B cell (primary cell): ENCODE measurements at regions not wholly inside any gene's neighbourhood (a gene's known extent, or its start where the extent isn't known, plus 50 kb on each side); places are given as distances from the start of the nearest gene placed in this dataset.

Experiments
- ATAC-seq: fragments of 200-7000 bp; cut with Tn5 transposase; one replicate; pipeline ENCODE4 v1.10.0; 2021; ENCODE audit warnings: low read depth, mild to moderate bottlenecking, moderate number of reproducible peaks, moderate library complexity
- CTCF ChIA-PET: fragments of 350-600 bp; sonication (Branson Sonifier 250); formaldehyde crosslinking; loops from one replicate; lab custom pipeline; 2021; ENCODE audit warnings: antibody characterized with exemption, inconsistent platforms; lab: Charles Lee
- POLR2A ChIA-PET: fragments of 350-600 bp; sonication (Branson Sonifier 250); formaldehyde crosslinking; loops from one replicate; lab custom pipeline; 2021; ENCODE audit warnings: antibody characterized with exemption; lab: Charles Lee
- DNase-seq: peaks from one replicate; pipeline ENCODE4 v3.0.0; 2013
- H2AFZ ChIP-seq: 2 replicates; pipeline ENCODE4 v1.6.1; 2012; ENCODE audit warnings: mild to moderate bottlenecking, low read depth, low read length; ENCODE audit not compliant: insufficient read depth, poor library complexity, severe bottlenecking
- H3K27ac ChIP-seq, 2 donors: 1 replicate in 1 of 2; 2 replicates in 1 of 2; pipeline ENCODE4 v1.5.1; 2012 to 2013; ENCODE audit warnings: low read length in 2 of 2, mild to moderate bottlenecking in 2 of 2, moderate library complexity in 1 of 2
- H3K27me3 ChIP-seq, 4 experiments: fragments of 200-600 bp in 1 of 4; sonication (generic) in 1 of 4; replicated peaks in 1 of 4; 1 replicate in 2 of 4; 2 replicates in 2 of 4; pipeline versions ENCODE4 v1.6.1 to v1.7.0; 2013 to 2016; ENCODE audit warnings: low read length in 3 of 4, mild to moderate bottlenecking in 2 of 4, mixed read lengths in 1 of 4, moderate library complexity in 1 of 4; ENCODE audit not compliant: insufficient read depth in 4 of 4, control insufficient read depth in 3 of 4; ENCODE audit errors: control extremely low read depth in 1 of 4
- H3K36me3 ChIP-seq, 2 experiments: replicated peaks in 1 of 2; 1 replicate in 1 of 2; 2 replicates in 1 of 2; pipeline versions ENCODE4 v1.6.1 to v1.7.1; 2013; ENCODE audit warnings: low read length in 1 of 2; ENCODE audit not compliant: insufficient read depth in 2 of 2, control insufficient read depth in 1 of 2; ENCODE audit errors: control extremely low read depth in 1 of 2, extremely low read depth in 1 of 2
- H3K4me1 ChIP-seq, 2 donors: fragments of 200-600 bp in 1 of 2; sonication (generic) in 1 of 2; 1 replicate in 1 of 2; 2 replicates in 1 of 2; pipeline versions ENCODE4 v1.5.1 to v1.6.1; 2013 to 2017; ENCODE audit warnings: low read length in 2 of 2; ENCODE audit not compliant: control insufficient read depth in 2 of 2, insufficient read depth in 2 of 2
- H3K4me2 ChIP-seq: replicated peaks from 2 replicates; pipeline ENCODE3; 2012; ENCODE audit warnings: mild to moderate bottlenecking, low read depth, low read length; ENCODE audit not compliant: poor library complexity, severe bottlenecking
- H3K4me3 ChIP-seq, 5 experiments: fragments of 200-600 bp in 1 of 5; sonication (generic) in 1 of 5; 1 replicate in 3 of 5; 2 replicates in 2 of 5; pipeline versions ENCODE4 v1.5.1 to v1.7.0; 2011 to 2016; ENCODE audit warnings: low read length in 4 of 5, mild to moderate bottlenecking in 4 of 5, low read depth in 2 of 5, control low read depth in 1 of 5, moderate library complexity in 1 of 5; ENCODE audit not compliant: insufficient read depth in 1 of 5; ENCODE audit errors: control extremely low read depth in 1 of 5, extremely low read depth in 1 of 5
- H3K79me2 ChIP-seq: fragments of 200-600 bp; sonication (generic); one replicate; pipeline ENCODE4 v1.6.0; 2016; ENCODE audit warnings: low read length; ENCODE audit not compliant: control insufficient read depth, insufficient read depth
- H3K9ac ChIP-seq: fragments of 200-600 bp; sonication (generic); 2 replicates; pipeline ENCODE4 v1.6.1; 2017; ENCODE audit warnings: mild to moderate bottlenecking, low read length, moderate library complexity
- H3K9me3 ChIP-seq, 3 donors: one replicate each; pipeline versions ENCODE4 v1.6.1 to v1.7.1; 2013; ENCODE audit warnings: low read length in 2 of 3; ENCODE audit not compliant: control insufficient read depth in 2 of 3, insufficient read depth in 1 of 3; ENCODE audit errors: control extremely low read depth in 1 of 3
- H4K20me1 ChIP-seq: 2 replicates; pipeline ENCODE4 v1.6.0; 2012; ENCODE audit warnings: mild to moderate bottlenecking, low read length; ENCODE audit not compliant: insufficient read depth, control insufficient read depth, poor library complexity, severe bottlenecking
- H3K27ac Mint-ChIP-seq: one replicate; pipeline ENCODE4 v1.8.0; 2021; ENCODE audit warnings: mixed read lengths
- H3K27me3 Mint-ChIP-seq: one replicate; pipeline ENCODE4 v1.8.0; 2021; ENCODE audit warnings: mixed read lengths
- H3K4me1 Mint-ChIP-seq: one replicate; pipeline ENCODE4 v1.8.0; 2021; ENCODE audit warnings: mixed read lengths
- H3K4me3 Mint-ChIP-seq: one replicate; pipeline ENCODE4 v1.8.0; 2021; ENCODE audit warnings: mixed read lengths
- H3K9me3 Mint-ChIP-seq: one replicate; pipeline ENCODE4 v1.8.0; 2022; ENCODE audit warnings: mixed read lengths; ENCODE audit not compliant: insufficient read depth
- CTCF ChIP-seq: fragments of 200-600 bp; IDR thresholded peaks from one replicate; pipeline ENCODE4 v1.8.0; 2022; ENCODE audit warnings: antibody characterized with exemption, mild to moderate bottlenecking
- EZH2 ChIP-seq: IDR thresholded peaks from 2 replicates; pipeline ENCODE4 v1.6.1; 2012; ENCODE audit warnings: borderline replicate concordance, low read depth, mild to moderate bottlenecking, moderate library complexity, low read length; ENCODE audit not compliant: insufficient read depth, poor library complexity, severe bottlenecking
- WGBS: methylation state at CpG from one replicate; pipeline ENCODE4 v1.1.5; 2013; ENCODE audit warnings: missing lambda C conversion rate; ENCODE audit not compliant: insufficient coverage; 5-methylcytosine and 5-hydroxymethylcytosine counted together
- intact Hi-C: fragments of 100-400 bp; cut with micrococcal nuclease; formaldehyde crosslinking; loops from one replicate; pipeline ENCODE4 v1.10.0; 2022

- Mint-ChIP-seq H3K9me3 (peaks cover 2% of the 10 kb centered on the region), H3K27ac (no peak overlapping the region), H3K4me3 (no peak overlapping the region), H3K27me3 (no peaks in the 10 kb centered on the region), H3K4me1 (no peaks in the 10 kb centered on the region)
- Histone ChIP-seq H4K20me1 (no peaks in the 10 kb centered on the region), H3K4me2 (no peak overlapping the region), H3K27ac (no peak overlapping the region), H3K9ac (no peak overlapping the region), H3K27me3 (no peaks in the 10 kb centered on the region), H3K4me1 (no peaks in the 10 kb centered on the region), H2AFZ (no peak overlapping the region), H3K79me2 (no peaks in the 10 kb centered on the region), H3K9me3 (no peaks in the 10 kb centered on the region), H3K36me3 (no peaks in the 10 kb centered on the region), H3K4me3 (no peak overlapping the region)
- POLR2A ChIA-PET, result no interaction called here
- no peak for ATAC-seq
- WGBS, result 88% methylated on average over 1 of the region's 2 CpGs
- intact Hi-C loops, result no loop called here
- DNase-seq, result no peak
- TF ChIP-seq EZH2, result no peak
- TF ChIP-seq CTCF, result no peak
- CTCF ChIA-PET, result no interaction called here
Measured at GRCh38 chr21:22892028-22892427, 1893.8 kb downstream of the NCAM2 start.

- WGBS, result no CpG with 5 or more reads among the region's 1 CpG
- Mint-ChIP-seq H3K27ac (no peak overlapping the region), H3K4me1 (no peaks in the 10 kb centered on the region), H3K4me3 (no peak overlapping the region), H3K27me3 (no peaks in the 10 kb centered on the region), H3K9me3 (peaks cover 2% of the 10 kb centered on the region)
- H2AFZ ChIP-seq, result no peak overlapping the region
- no peak for DNase-seq
- H3K27me3 ChIP-seq, result no peaks in the 10 kb centered on the region
- ChIA-PET POLR2A (no interaction called here), CTCF (no interaction called here)
- no peaks in the 10 kb centered on the region for H3K79me2 ChIP-seq
- H3K27ac ChIP-seq, result no peak overlapping the region
- intact Hi-C loops, result no loop called here
- H3K36me3 ChIP-seq, result no peaks in the 10 kb centered on the region
- TF ChIP-seq EZH2 (no peak), CTCF (no peak)
- H3K9ac ChIP-seq, result no peak overlapping the region
- no peaks in the 10 kb centered on the region for H4K20me1 ChIP-seq
- no peaks in the 10 kb centered on the region for H3K4me1 ChIP-seq
- no peaks in the 10 kb centered on the region for H3K9me3 ChIP-seq
- H3K4me3 ChIP-seq, result no peak overlapping the region
- no peak for ATAC-seq
- H3K4me2 ChIP-seq, result no peak overlapping the region
Measured at GRCh38 chr21:22892740-22893139, 1894.5 kb downstream of the NCAM2 start.
